Right renal cortex interstitium (tissue), 3 donors: ENCODE measurements at regions not wholly inside any gene's neighbourhood (a gene's known extent, or its start where the extent isn't known, plus 50 kb on each side); places are given as distances from the start of the nearest gene placed in this dataset.
"Not testable (repeated sequence)": the region's sequence is repeated elsewhere in the genome, so short reads cannot be mapped to it uniquely, and the experiment has no call there.

Experiments
- DNase-seq, 3 donors: peaks; one replicate each; pipeline ENCODE4 v3.0.0-alpha.2; 2013; ENCODE audit warnings: low read depth in 3 of 3, low spot score in 2 of 3

DNA sequence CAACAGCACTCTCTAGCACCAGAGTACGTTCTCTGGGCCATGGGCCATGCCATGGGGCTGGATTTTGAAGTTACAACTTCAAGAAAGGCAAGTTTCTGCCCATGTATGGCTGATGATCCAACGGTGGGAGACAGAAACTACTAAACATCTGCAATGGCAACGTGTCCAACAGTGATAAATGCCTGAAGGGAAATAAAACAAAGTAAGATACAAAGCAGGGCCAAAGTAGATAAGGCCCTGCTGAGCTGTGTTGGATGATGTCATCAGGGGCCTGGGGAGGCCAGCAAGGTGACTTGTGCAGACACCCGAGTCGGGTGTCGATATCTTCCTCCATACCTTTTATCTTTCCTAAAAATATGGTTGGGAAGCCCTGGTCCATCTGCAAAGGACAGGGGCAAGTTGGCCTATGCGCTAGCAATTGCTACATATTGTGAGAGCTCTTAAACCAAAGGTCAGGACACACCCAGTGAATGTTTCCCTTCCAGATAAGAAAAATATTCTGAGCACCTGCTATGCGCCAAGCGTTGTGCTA lies 487.2 kb downstream of the MN1 start:
- no peak for DNase-seq

DNA sequence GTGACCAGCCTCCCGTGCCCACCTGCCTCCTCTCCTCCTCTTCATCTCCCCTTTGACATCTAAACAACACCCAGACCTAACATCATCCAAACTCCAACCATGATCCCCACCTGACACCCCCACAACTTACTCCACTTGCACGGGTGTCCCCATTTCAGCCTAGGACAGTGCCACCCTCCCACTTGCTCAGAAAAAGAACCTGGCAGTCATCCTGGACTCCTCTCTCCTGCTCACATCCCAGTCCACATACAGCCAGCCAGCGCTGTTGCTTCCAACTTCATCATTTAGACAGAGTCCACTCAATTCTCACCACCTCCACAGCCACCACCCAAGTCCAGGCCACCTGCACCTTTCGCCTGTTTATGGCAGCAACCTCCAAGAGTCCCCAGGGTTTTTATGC lies 485.7 kb downstream of the MN1 start:
- no peak for DNase-seq

DNA sequence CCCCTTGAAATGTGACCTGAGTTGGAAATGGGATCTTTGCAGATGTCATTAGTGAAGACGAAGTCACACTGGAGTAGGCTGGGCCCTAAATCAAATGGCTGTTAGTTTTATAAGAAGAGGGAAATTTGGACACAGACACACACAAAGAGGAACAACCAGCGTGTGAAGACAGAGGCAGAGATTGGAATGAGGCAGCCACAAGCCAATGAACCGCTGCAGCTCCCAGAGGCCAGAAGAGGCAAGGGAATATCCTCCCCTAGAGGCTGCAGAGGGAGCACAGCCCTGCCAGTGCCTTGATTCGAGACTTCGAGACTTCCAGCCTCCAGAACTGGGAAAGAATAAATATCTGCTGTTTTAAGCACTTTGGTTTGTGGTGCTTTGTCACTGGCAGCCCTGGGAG lies 484.5 kb downstream of the MN1 start:
- no peak for DNase-seq

DNA sequence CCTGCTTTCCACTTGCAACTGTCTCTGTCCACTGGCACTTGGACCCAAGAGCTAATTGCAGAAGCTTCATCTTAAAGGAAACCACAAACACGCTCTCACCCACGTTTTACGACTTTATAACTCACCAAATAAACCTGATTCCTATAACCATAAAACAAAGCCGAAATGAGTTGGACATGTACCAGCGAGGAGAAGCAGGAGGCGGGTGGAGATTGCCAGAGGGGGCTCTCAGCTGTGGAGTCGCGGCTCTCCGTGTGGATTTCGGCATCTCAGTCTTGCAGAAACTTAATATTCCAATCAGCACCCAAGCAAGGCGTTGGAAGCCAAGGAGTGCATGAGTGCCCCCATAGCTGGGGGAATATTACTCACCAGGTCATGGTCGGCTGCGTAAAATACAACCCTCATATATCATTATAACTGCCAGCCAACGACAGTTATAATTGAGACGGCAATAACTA lies 483.6 kb downstream of the MN1 start:
- no peak for DNase-seq

- peak in 1 of 3 donors; percentile 56 for DNase-seq
Observed at GRCh38 chr22:27318516-27318915, 483.0 kb downstream of the MN1 start.

DNA sequence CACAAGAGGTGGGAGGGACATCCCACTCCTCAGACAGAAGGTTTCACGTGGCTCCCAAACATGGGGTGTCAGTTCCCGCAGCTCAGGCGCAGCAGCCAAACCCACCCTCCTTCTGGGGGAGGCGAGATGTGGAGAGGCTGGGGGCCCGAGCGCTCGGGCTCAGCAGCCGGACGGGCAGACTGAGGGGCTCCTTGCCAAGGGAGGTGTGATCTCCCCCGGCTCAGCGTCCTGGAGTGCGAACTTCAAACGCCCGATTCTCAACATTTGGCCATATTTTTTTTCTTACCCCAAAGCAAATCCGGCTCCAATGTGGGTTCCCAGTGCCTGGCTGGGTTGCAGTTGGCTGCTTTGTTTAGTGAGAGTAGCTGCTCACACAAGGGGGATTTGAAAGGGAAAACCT lies 477.9 kb downstream of the MN1 start:
- DNase-seq = no peak

GRCh38 chr22:27324908-27325307 lies 476.6 kb downstream of the MN1 start:
- not testable (repeated sequence) for DNase-seq

GRCh38 chr22:27327497-27327896 lies 474.1 kb downstream of the MN1 start:
- no peak for DNase-seq

DNA sequence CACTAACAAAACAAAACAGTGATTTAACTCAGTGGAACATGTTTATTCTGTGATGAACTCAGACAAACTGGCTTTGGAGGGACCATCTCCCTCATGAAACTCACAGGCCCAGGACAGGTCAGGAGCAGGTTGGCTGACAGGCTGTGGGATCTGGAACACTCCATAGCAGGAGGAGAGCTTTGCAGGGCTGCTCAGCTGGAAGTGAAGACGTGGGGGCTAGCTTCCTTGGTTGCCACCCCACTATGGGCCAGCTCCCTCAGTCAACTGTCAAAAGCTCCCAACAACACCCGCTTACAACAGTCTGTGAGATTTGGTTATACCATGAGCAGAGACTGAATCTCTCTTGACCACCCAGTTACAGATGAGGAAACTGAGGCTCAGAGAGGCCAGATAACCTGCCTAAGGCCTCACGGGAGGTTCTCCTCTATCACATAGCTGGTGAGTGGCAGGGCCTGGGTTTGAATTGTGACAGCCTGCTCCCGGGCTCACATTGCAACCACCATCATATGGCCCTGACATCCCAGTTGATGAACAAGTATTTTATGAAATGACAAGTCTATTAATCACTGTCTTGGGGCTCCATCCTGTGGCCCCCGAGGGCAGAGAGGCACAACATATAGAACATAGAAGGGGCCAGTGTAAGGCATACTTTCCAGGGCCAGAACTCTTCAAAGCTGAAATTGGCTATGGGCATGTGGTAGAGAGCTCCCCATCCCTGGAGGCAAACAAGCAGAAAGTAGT lies 473.4 kb downstream of the MN1 start:
- no peak for DNase-seq

- DNase-seq = no peak
Observed at GRCh38 chr22:27329131-27329850, 472.3 kb downstream of the MN1 start.

DNA sequence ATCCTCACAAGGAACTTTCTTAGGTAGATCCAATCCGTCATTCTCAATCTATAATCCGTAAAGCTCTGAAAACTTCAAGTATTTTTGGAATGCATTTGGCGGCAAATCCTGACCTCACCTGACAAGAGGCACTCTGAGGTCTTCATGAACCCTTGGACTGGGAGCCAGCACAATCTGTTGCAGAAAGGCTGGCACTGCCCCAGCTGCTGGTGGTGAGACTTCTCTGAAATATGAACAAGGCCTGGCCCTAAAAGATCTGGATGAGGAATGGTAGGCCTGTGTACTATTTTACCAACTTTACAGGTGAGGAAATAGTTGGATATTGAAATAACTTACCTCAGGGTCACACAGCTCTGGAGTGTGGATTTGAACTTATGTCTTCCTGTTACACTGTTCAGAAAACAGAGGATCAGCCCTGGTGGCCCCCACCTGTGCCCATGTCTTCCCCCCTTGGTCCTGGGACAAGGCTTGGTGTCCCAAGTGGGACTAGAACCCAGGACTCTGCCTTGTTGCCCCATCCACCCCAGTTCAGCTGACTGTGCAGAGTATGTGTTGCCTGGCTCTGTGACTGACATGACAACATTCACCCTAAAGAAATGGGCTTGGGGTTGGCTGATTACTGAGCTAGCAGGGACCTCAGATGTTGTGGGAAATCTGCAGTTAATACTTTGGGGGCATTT lies 471.4 kb downstream of the MN1 start:
- DNase-seq = no peak

DNA sequence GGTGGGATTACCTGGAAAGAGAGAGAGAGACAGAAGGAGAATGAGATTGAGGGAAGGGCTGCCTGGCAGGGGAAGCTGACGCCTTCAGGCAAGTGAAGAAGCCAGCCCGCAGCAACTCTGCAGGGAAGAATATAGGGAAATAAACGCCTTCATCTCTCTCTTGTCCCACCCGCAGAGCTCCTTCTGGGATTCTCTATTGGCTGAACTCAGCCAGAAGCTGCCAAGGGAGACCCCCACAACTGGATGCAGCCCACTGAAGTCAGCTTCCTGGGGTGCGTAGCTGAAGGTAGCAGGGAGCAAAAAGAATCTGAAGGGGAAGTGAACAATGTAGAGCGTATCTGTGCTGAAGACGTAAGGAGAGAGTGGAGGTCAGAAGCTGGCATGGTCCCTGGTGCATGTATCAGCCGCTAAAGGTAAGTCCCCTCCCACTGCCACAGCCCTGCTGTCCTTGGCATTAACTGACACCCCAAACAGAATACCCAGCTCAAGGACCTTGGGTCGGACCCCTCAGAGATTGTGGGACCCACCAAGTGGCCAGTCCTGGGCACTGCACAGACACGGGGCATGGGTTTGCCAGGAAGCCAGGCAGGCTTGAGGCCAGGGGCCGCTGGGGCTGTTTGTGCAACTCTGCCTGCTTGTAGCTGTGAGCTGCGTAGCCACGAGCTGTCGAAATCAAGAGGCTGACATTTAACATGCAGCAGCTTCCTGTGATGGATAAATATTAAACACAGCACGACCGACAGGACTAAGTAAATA lies 469.9 kb downstream of the MN1 start:
- DNase-seq = no peak

- DNase-seq = no peak
Observed at GRCh38 chr22:27335102-27335660, 466.4 kb downstream of the MN1 start.

GRCh38 chr22:27336151-27337090 lies 465.1 kb downstream of the MN1 start:
- DNase-seq = no peak

GRCh38 chr22:27337676-27338075 lies 463.9 kb downstream of the MN1 start:
- no peak for DNase-seq

GRCh38 chr22:27340047-27340446 lies 461.5 kb downstream of the MN1 start:
- no peak for DNase-seq

GRCh38 chr22:27344546-27344945 lies 457.0 kb downstream of the MN1 start:
- no peak for DNase-seq

GRCh38 chr22:27345691-27346090 lies 455.9 kb downstream of the MN1 start:
- peak in 1 of 3 donors; percentile 36 for DNase-seq

DNA sequence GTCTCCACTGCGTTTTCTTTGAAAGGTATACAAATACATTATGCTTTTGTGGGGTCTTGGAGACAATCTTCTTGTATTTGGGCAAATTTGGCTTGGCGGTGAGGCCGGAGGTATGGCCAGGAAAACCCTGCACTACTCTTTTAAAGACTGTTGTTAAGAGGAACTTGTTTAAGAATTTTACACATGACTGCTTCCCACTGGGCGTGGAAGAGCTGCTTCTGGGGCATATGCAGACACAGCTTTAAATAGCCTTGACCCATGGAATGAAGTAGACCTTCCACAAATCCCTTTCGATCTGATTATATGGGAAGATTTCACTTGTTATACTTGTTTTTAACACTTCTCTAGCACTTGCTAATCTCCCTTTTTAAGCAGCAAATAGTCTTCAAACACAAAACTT lies 453.6 kb downstream of the MN1 start:
- peak in 1 of 3 donors; percentile 30 for DNase-seq
